ENCODE measurements at regions not wholly inside any gene's neighbourhood (a gene's known extent, or its start where the extent isn't known, plus 50 kb on each side); places are given as distances from the start of the nearest gene placed in this dataset.

- intact Hi-C loops (cut with DNase I): loop anchor here (10.0 kb wide), 1 partner anchor 143 kb away; no protein-coding TSS in a partner anchor
- DNase-seq: no peak
- WGBS, 2 donors: 95 to 100% methylated on average over 2 of the region's 2 CpGs
- TF ChIP-seq POLR2A (IDR thresholded peaks at IDR 0.05): no peak
- no peak for TF ChIP-seq CTCF (IDR thresholded peaks at IDR 0.05)
- Histone ChIP-seq H3K27ac (no peak overlapping the region), H3K36me3 (no peaks in the 10 kb centered on the region), H3K9me3 (no peaks in the 10 kb centered on the region), H3K4me3 (no peak overlapping the region), H3K27me3 (peaks cover 0 to 2% (median 0%) of the 10 kb centered on the region in 4 donors), H3K4me1 (peaks cover 6 to 43% (median 12%) of the 10 kb centered on the region in 3 donors)
Measured at GRCh38 chr1:207967703-207968102, 56.8 kb upstream of the CD34 start.

GRCh38 chr1:207966521-207966920 is 55.6 kb upstream of the CD34 start:
- H3K36me3 ChIP-seq: no peaks in the 10 kb centered on the region
- TF ChIP-seq POLR2A (IDR thresholded peaks at IDR 0.05): no peak
- intact Hi-C loops (cut with DNase I): loop anchor here (10.0 kb wide), 1 partner anchor 142 kb away; no protein-coding TSS in a partner anchor
- H3K27ac ChIP-seq: no peak overlapping the region
- 89 to 94% methylated on average over 5 of the region's 5 CpGs for WGBS, 2 donors
- H3K4me3 ChIP-seq: no peak overlapping the region
- no peaks in the 10 kb centered on the region for H3K9me3 ChIP-seq
- H3K27me3 ChIP-seq: no peaks in the 10 kb centered on the region
- peaks cover 14 to 48% (median 19%) of the 10 kb centered on the region in 3 donors for H3K4me1 ChIP-seq
- DNase-seq: no peak

- Histone ChIP-seq H3K27ac (peak overlapping the region in 2 of 4 donors; percentile 93 to 95), H3K4me3 (no peak overlapping the region), H3K36me3 (no peaks in the 10 kb centered on the region), H3K4me1 (peaks cover 14 to 46% (median 19%) of the 10 kb centered on the region in 3 donors), H3K27me3 (no peaks in the 10 kb centered on the region), H3K9me3 (no peaks in the 10 kb centered on the region)
- WGBS, 2 donors: 55 to 81% methylated on average over 8 of the region's 9 CpGs
- no peak for DNase-seq
- TF ChIP-seq POLR2A (IDR thresholded peaks at IDR 0.05): no peak
- TF ChIP-seq CTCF (IDR thresholded peaks at IDR 0.05): no peak
- intact Hi-C loops (cut with DNase I): loop anchor here (10.0 kb wide), 1 partner anchor 141 kb away; no protein-coding TSS in a partner anchor
Measured at GRCh38 chr1:207965392-207966387, 54.8 kb upstream of the CD34 start.

GRCh38 chr1:207964195-207964966 is 53.5 kb upstream of the CD34 start:
- DNase-seq: no peak
- peak overlapping the region; percentile 89 to 95 (median 94) for H3K27ac ChIP-seq
- intact Hi-C loops (cut with DNase I): loop anchor here (10.0 kb wide), 1 partner anchor 140 kb away; no protein-coding TSS in a partner anchor
- peak overlapping the region; percentile 66 to 71 (median 68) for H3K4me3 ChIP-seq
- no peaks in the 10 kb centered on the region for H3K9me3 ChIP-seq
- peaks cover 0 to 3% (median 0%) of the 10 kb centered on the region in 4 donors for H3K27me3 ChIP-seq
- TF ChIP-seq POLR2A (IDR thresholded peaks at IDR 0.05) (no peak), CTCF (IDR thresholded peaks at IDR 0.05) (no peak)
- WGBS, 2 donors: 49 to 68% methylated on average over 14 to 15 of the region's 25 CpGs
- peaks cover 22 to 53% (median 22%) of the 10 kb centered on the region in 3 donors for H3K4me1 ChIP-seq
- no peaks in the 10 kb centered on the region for H3K36me3 ChIP-seq

GRCh38 chr1:207963427-207964194 is 52.7 kb upstream of the CD34 start:
- Histone ChIP-seq H3K36me3 (no peaks in the 10 kb centered on the region), H3K27me3 (peaks cover 0 to 11% (median 0%) of the 10 kb centered on the region in 4 donors), H3K27ac (peak overlapping the region; percentile 89 to 95 (median 94)), H3K9me3 (no peaks in the 10 kb centered on the region), H3K4me3 (peak overlapping the region; percentile 66 to 71 (median 68)), H3K4me1 (peaks cover 24 to 61% (median 28%) of the 10 kb centered on the region in 3 donors)
- TF ChIP-seq CTCF (IDR thresholded peaks at IDR 0.05) (peak; percentile 97 to 100 (median 100)), POLR2A (IDR thresholded peaks at IDR 0.05) (peak in 3 of 4 donors; percentile 71 to 92 (median 76))
- intact Hi-C loops (cut with DNase I): loop anchor here (10.0 kb wide), 1 partner anchor 139 kb away; no protein-coding TSS in a partner anchor
- 0% methylated on average over 1 of the region's 59 CpGs; no CpG with 5 or more reads in 1 of the 2 donors for WGBS, 2 donors
- peak; percentile 39 for DNase-seq

Data from esophagus squamous epithelium (tissue), 5 donors.